ENCODE measurements at regions not wholly inside any gene's neighbourhood (a gene's known extent, or its start where the extent isn't known, plus 50 kb on each side); places are given as distances from the start of the nearest gene placed in this dataset.

DNA sequence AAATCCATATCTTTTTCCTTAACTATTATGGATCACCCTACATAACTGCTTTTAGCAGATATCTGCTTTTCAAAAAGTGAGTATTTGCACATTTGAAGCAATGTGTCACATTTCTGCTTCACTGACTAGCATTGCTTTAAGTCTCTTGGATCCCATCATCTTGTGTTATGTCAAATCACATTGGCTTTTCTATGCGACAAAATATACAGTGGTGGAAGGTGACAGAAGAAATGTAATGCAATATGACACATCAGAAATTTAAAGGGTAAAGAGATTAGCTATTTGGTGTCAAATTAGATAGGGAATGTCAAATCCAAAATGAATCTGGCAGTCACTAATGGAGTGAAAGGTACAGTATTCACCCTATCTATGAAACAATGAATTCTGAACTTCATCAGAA is 1282.1 kb upstream of the PCDH20 start:
- no peak overlapping the region for H3K27ac ChIP-seq
- H3K4me3 ChIP-seq, result no peak overlapping the region
- no peak for TF ChIP-seq POLR2A (IDR thresholded peaks at IDR 0.05)
- no peak for TF ChIP-seq POLR2AphosphoS5 (IDR thresholded peaks at IDR 0.05)
- TF ChIP-seq, protein P1, sequence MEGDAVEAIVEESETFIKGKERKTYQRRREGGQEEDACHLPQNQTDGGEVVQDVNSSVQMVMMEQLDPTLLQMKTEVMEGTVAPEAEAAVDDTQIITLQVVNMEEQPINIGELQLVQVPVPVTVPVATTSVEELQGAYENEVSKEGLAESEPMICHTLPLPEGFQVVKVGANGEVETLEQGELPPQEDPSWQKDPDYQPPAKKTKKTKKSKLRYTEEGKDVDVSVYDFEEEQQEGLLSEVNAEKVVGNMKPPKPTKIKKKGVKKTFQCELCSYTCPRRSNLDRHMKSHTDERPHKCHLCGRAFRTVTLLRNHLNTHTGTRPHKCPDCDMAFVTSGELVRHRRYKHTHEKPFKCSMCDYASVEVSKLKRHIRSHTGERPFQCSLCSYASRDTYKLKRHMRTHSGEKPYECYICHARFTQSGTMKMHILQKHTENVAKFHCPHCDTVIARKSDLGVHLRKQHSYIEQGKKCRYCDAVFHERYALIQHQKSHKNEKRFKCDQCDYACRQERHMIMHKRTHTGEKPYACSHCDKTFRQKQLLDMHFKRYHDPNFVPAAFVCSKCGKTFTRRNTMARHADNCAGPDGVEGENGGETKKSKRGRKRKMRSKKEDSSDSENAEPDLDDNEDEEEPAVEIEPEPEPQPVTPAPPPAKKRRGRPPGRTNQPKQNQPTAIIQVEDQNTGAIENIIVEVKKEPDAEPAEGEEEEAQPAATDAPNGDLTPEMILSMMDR (IDR thresholded peaks at IDR 0.05), result no peak
- no peak for TF ChIP-seq EP300 (IDR thresholded peaks at IDR 0.05)
- WGBS, result 91% methylated on average over 1 of the region's 1 CpG
- no peaks in the 10 kb centered on the region for H3K36me3 ChIP-seq
- no peak for DNase-seq (ENCODE audit: low spot score in 2 of 2)
- H3K9me3 ChIP-seq, result no peaks in the 10 kb centered on the region
- H3K4me1 ChIP-seq, result no peaks in the 10 kb centered on the region
- no peaks in the 10 kb centered on the region for H3K27me3 ChIP-seq

DNA sequence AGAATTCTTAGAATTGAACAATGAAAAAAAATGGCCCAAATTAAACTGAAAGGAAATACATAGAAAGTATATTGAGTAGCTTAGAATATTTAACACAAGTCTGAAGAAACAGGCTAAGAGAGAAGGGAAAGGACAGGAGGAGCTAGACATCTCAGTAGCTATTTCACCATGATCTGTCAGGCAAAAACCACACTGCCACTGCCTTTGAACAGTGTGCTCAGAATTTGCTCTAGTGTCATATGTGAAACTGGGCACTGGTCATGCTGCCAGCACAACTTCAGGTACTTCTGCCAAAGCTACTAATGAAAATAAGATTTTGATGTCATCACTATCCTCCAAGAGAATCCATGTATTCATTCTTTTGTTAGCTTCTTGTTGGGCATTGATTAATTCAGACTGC is 1280.8 kb upstream of the PCDH20 start:
- no peak overlapping the region for H3K4me3 ChIP-seq
- H3K27me3 ChIP-seq, result no peaks in the 10 kb centered on the region
- TF ChIP-seq EP300 (IDR thresholded peaks at IDR 0.05), result no peak
- no peak for TF ChIP-seq POLR2A (IDR thresholded peaks at IDR 0.05)
- TF ChIP-seq POLR2AphosphoS5 (IDR thresholded peaks at IDR 0.05), result no peak
- TF ChIP-seq, protein P1 (IDR thresholded peaks at IDR 0.05), result no peak
- H3K9me3 ChIP-seq, result no peaks in the 10 kb centered on the region
- no peaks in the 10 kb centered on the region for H3K4me1 ChIP-seq
- no peak for DNase-seq (ENCODE audit: low spot score in 2 of 2)
- H3K36me3 ChIP-seq, result no peaks in the 10 kb centered on the region
- H3K27ac ChIP-seq, result no peak overlapping the region

DNA sequence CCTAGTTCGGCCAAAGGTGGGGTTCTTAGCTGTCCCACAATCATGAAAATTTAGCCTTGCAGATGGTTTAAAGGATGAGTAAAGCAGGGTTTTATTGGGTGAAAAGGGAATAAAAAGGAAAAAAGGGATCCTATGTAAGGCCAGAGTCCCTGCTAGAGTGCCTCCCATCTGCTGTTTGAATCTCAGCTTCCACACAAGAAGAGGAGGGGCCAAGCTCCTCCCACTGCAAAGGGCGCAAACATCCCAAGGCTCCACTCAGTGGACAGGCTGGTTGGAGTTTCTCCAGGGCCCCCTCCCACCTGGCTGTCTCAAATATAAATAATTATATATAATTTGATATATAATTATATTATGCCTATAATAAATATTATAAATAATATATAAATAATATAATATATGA is 1272.1 kb upstream of the PCDH20 start:
- Histone ChIP-seq H3K4me1 (no peaks in the 10 kb centered on the region), H3K27me3 (no peaks in the 10 kb centered on the region), H3K4me3 (no peak overlapping the region), H3K27ac (no peak overlapping the region), H3K9me3 (no peaks in the 10 kb centered on the region), H3K36me3 (no peaks in the 10 kb centered on the region)
- WGBS, result 92% methylated on average over 2 of the region's 2 CpGs
- no peak for DNase-seq (ENCODE audit: low spot score in 2 of 2)
- TF ChIP-seq POLR2AphosphoS5 (IDR thresholded peaks at IDR 0.05) (no peak), EP300 (IDR thresholded peaks at IDR 0.05) (no peak), POLR2A (IDR thresholded peaks at IDR 0.05) (no peak)
- TF ChIP-seq, protein P1 (IDR thresholded peaks at IDR 0.05), result no peak

DNA sequence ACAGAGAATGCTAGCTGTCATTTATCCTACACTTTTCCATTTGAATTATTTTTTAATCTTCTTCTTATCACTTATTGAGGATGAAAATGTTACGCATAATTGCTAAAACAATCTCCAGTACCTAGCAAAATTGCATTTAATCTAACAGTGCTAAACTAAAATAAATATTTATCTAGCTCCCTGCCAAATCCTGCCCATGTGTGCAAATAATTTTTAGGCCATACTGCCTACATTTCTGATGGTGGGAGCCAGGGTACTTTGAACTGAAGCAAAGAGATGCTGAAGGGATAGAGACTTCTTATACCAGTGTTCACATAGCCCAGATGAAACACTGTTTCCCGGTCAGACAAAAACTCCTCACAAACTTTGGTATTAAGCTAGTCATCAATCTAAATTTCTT is 1268.7 kb upstream of the PCDH20 start:
- no peaks in the 10 kb centered on the region for H3K9me3 ChIP-seq

DNA sequence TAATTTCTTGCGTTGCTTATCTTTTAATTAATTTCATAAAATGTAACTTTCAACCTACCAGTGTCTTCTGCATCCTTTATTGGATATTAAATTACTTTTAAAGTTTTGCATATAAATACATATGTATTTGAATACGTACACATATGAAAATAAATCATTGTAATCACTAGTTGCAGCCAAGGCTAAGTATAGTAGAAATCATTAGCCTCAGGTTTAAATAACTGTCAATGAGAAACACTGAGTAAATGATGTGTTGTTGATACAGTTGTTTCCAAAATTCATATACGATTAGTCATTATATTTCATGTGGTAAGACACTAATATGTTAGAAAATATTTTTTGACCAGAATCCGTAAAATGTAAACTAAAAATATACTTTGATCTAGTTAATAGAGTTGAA is 1267.1 kb upstream of the PCDH20 start:
- WGBS, result 84% methylated on average over 4 of the region's 4 CpGs
- Histone ChIP-seq H3K27me3 (no peaks in the 10 kb centered on the region), H3K27ac (no peak overlapping the region), H3K4me1 (no peaks in the 10 kb centered on the region), H3K4me3 (no peak overlapping the region), H3K36me3 (no peaks in the 10 kb centered on the region), H3K9me3 (no peaks in the 10 kb centered on the region)
- TF ChIP-seq, protein P1 (IDR thresholded peaks at IDR 0.05), result no peak
- TF ChIP-seq EP300 (IDR thresholded peaks at IDR 0.05) (no peak), POLR2AphosphoS5 (IDR thresholded peaks at IDR 0.05) (no peak), POLR2A (IDR thresholded peaks at IDR 0.05) (no peak)
- DNase-seq (ENCODE audit: low spot score in 2 of 2), result no peak

More for the DNA sequence above, 1268.7 kb upstream of the PCDH20 start:
- DNase-seq (ENCODE audit: low spot score in 2 of 2), result no peak
- Histone ChIP-seq H3K36me3 (no peaks in the 10 kb centered on the region), H3K4me1 (no peaks in the 10 kb centered on the region), H3K27ac (no peak overlapping the region), H3K27me3 (no peaks in the 10 kb centered on the region), H3K4me3 (no peak overlapping the region)
- TF ChIP-seq, protein P1 (IDR thresholded peaks at IDR 0.05), result no peak
- no peak for TF ChIP-seq POLR2A (IDR thresholded peaks at IDR 0.05)
- no peak for TF ChIP-seq EP300 (IDR thresholded peaks at IDR 0.05)
- no peak for TF ChIP-seq POLR2AphosphoS5 (IDR thresholded peaks at IDR 0.05)
- WGBS, result 75% methylated on average over 2 of the region's 2 CpGs

All from suprapubic skin (tissue), 4 donors.